GM21825 (cell line): ENCODE measurements at regions not wholly inside any gene's neighbourhood (a gene's known extent, or its start where the extent isn't known, plus 50 kb on each side); places are given as distances from the start of the nearest gene placed in this dataset.

Experiments used
- ATAC-seq: cut with Tn5 transposase; IDR thresholded peaks from one replicate; pipeline ENCODE4 v1.9.1; 2021; ENCODE audit warnings: mild to moderate bottlenecking, moderate library complexity; ENCODE audit not compliant: unreplicated experiment

DNA sequence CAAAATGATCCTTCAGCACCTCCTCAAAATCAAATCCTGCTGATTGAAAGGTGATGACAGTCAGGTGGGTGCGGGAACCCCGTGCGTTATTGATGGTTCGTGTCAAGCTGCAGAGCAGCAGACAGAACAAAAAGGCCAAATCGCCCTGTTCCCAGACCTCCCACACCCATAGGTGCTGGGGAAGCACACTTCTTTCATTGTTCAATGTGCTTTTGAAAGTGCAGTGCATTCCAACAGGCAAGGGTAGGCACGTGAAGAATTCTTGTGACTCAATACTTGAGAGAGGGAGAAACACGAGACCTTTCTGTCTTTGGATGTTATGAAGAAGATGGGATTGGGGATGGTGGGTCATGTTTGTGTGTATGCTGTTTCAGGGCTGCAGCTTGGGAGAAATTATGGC lies 514.0 kb downstream of the MCTP2 start:
- no peak for ATAC-seq

GRCh38 chr15:94747510-94747909 lies 516.1 kb downstream of the MCTP2 start:
- no peak for ATAC-seq

GRCh38 chr15:94749811-94750617 lies 518.7 kb downstream of the MCTP2 start:
- ATAC-seq, result no peak

DNA sequence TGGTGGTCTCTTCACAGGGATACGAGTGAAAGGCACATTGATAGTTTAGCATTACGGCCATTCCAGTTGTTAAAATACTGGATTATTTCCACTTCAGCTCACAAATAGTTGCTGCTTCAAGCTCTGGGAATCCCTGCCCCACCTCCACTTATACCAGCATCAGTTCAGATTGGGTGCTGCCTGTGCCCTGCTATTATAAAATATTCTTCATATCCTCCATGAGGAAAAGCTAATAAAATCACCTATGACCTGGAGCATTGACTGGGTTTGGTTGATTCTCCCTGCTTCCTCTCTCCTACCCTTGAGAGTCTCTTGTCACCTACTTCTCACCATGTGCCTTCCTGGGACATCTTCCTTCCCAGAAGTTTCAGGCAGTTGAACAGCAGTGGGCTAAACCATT lies 529.0 kb downstream of the MCTP2 start:
- no peak for ATAC-seq

GRCh38 chr15:94761574-94761973 lies 530.2 kb downstream of the MCTP2 start:
- no peak for ATAC-seq

DNA sequence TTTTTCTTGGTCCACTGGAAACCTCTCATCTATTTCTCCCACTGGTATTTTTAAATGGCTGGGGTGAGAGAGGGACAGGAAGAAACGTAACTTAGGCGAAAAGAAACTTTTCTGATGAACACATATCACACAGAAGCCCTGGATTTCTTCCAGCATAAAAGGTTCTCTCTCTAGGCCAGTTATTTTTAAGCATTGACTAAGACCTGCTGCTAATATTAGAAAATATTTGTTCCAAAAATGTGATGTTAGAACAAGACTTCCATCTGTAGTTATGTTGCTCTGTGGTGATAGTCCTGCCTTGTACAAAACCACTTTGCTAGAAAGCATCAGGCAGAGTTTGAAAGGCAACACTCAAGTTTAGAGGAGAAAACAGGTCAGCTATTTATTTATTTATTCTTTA lies 537.7 kb downstream of the MCTP2 start:
- no peak for ATAC-seq

GRCh38 chr15:94770199-94770598 lies 538.8 kb downstream of the MCTP2 start:
- ATAC-seq, result no peak

GRCh38 chr15:94777037-94777436 lies 545.7 kb downstream of the MCTP2 start:
- ATAC-seq, result no peak

GRCh38 chr15:94778840-94779239 lies 547.5 kb downstream of the MCTP2 start:
- ATAC-seq, result no peak

- no peak for ATAC-seq
These were observed 548.8 kb downstream of the MCTP2 start for GRCh38 chr15:94780166-94780565.

DNA sequence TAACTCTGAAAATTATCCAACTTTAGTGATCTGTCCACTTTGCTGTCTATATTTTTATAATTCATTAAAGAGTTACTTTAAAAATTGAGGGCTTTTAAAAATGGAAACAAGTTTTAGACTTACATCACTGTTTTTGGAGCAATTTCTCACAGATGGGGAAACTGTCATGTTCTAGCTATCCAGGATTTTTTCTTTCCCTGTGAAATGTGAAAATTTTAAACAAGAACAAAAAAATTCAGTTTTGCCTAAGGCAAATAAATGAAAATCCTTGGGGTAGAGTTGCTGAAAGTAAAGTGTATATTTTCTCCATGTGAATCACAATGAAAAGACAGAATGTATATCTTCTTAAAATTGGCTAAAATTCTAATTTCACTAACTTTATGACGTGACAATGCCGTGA lies 553.7 kb downstream of the MCTP2 start:
- ATAC-seq, result no peak

DNA sequence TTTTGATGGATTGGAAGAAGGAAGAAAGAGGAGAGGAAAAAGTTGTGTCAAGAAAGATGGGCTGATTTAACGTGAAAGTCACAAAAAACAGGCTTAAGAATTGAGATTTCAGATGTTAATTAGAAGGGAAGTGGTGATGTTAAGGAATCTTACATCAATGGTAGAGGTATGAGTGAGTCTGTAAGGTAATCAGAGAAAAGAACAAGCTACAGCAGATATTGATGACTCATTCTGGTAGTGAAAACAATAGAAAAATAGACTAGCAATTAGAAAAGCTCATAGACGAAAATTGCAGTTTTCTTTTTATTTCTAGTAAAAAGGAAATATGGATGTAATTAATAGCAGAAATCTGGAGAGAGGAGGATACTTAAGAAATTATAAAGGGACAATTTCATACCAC lies 559.6 kb downstream of the MCTP2 start:
- no peak for ATAC-seq

- no peak for ATAC-seq
These were observed 560.1 kb downstream of the MCTP2 start for GRCh38 chr15:94791510-94791909.

DNA sequence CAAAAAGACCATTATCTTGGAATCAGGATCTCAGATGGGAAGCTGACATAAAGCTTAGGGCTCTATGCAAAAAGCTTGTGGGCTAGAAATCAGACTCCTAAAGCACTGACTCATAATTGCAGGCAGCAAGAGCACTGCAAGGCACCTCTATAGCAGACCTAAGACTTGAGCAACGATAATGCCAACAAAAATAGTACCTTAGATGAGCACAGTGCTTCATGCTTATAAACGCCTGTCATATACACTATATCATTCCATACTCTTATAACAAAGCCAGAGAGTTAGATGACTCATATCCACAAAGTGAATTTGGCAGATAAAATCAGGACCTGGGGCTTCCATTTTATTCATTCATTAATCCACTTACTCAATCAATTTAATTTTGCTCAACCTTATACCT lies 560.8 kb downstream of the MCTP2 start:
- ATAC-seq, result no peak

DNA sequence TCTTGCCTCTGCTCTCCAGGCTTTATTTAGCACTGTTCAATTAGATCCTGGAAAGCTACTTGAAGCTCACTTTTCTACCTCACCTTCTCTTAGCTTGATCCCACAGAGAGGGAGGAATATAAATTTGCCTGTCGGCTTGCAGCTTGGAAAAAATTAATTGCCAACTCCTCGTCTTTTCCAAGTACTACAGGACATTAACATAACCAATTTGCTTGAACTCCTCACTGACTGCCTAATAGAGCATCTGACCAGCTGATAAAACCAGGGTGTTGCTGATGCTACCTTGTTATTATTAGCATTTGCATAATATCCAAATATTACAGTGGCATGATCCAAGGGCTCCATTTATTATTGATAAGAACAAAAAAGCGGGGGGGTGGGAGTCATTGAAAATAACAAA lies 561.8 kb downstream of the MCTP2 start:
- ATAC-seq, result no peak

- no peak for ATAC-seq
These were observed 562.3 kb downstream of the MCTP2 start for GRCh38 chr15:94793641-94794040.

- no peak for ATAC-seq
These were observed 573.3 kb downstream of the MCTP2 start for GRCh38 chr15:94804613-94805012.

DNA sequence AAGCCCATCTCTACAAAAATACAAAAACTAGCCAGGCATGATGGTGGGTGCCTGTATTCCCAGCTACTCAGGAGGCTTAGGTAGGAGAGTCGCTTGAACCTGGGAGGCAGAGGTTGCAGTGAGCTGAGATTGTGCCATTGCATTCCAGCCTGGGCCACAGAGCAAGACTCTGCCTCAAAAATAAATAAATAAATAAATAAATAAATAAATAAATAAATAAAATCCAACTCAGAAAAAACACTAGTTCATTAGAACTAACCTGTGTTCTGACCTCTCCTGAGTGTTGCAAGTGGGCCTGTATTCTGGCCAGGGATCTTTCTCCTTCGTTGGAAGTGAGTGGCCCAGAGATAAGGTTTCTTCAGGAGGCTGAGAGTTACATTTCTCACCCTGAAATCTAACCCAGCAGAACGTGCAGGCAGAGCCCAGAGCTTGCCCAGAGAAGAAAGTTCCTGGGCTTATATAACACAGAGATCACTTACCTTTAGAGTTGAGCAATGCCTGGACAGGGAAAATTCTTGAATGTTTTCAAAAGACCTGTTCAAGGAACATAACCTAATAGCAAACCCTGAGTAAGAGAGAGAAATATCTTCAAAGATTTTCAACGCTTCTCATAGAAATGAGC lies 583.9 kb downstream of the MCTP2 start:
- ATAC-seq, result no peak

DNA sequence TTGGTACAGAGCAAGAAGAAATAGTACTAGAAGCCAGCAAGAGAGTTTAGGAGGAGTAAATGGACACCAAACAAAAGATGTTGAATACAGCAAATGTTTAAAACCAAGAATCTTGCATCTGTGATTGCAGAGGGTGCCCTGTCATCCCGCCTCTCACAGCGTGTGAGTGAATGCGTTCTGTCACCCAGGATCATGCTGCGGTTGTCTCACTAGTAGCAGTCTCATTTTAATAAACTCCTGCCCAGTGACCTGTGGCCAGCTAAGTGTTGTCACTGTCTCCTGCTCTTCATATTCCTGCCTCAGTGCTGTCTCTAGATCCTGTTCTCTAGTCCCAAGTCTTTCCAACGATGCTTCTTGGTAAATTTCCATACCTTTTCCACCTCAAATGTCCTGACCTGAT lies 584.6 kb downstream of the MCTP2 start:
- no peak for ATAC-seq

DNA sequence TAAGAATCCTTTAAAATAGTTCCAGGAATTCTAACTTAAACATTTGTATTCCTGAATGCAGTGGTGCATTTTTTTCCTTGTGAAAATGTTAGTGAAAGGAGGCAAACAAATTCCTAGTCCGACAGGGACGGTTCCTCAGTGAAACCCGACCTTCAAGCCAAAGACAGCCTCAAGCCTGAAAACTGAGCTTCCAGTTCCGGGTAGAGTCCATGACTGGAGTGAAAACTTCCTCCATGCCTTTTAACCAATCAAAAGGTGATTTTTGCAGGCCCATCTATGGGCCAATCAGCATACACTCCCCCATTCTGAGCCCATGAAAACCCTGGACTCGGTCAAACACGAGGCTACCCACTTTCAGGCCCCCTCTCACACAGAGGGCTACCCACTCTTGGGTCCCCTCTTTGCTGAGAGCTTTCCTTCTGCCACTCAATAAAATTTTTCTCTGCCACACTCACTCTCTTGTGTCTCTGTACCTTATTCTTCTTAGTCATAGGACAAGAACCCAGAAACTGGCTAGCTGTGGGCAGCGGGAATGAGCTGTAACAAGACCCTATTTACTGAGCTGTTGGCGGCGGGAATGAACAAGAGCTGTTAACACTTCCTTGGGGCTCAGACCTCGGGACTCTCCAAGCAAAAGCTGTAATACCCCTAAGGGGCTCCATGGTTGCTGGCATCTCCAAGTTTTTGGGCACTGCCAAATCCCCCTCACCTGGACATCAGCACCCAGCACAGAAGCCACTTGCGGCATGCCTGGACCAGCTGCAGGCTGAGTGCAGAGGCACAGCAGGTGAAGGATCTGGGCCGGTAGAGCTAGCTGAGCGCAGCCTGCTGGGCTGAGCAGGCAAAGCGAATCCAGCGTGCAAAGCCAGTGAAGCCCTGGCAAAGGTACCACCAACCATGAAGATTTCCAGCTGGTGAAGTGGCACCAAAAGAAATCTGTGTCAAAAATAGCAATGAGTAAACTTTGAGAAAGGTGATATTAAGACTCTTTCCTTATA lies 598.8 kb downstream of the MCTP2 start:
- ATAC-seq, result no peak

DNA sequence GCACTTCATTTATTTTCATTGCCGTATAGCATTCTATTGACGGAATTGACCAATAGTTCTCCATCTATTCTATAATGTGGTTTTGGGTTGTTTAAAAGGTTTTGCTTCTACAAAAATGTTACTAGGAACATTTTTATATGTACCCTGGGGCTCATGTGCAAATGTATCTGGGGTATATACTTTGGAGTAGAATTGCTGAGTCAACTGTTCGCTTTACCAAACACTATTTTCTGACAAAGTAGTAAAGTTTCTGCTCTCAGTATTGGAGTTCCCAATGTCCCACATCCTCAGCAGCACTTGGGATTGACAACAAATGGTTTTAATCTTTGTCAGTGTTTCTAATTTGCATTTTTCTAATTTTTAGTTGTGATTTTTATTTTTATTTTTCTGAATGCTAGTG lies 602.6 kb downstream of the MCTP2 start:
- ATAC-seq, result no peak
